ENCODE measurements at regions not wholly inside any gene's neighbourhood (a gene's known extent, or its start where the extent isn't known, plus 50 kb on each side); places are given as distances from the start of the nearest gene placed in this dataset.
A peak's percentile ranks its signal among the peaks of the same experiment; 100 is the strongest.
"Not testable (repeated sequence)": the region's sequence is repeated elsewhere in the genome, so short reads cannot be mapped to it uniquely, and the experiment has no call there.

DNA sequence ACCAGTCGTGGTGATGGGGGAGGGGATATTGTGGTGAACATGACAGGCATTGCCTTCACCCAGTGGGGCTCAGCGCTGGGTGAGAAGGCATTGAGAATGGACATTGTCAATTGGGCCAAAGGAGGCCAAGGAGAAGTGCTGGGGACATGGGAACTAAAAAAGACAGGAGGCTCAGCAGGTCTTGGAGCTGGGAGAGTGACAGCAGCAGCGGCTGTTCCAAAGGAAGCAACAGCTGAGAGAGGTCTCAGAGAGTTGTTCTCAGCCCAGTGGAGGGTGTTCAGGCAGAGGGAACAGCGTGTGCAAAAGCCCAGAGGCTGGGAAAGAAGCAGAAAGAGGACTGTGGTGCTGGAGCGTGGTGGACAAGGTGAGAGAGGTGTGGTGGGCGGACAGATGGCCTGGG is 56.6 kb upstream of the ASNS start:
- DNase-seq, result not testable (repeated sequence)

DNA sequence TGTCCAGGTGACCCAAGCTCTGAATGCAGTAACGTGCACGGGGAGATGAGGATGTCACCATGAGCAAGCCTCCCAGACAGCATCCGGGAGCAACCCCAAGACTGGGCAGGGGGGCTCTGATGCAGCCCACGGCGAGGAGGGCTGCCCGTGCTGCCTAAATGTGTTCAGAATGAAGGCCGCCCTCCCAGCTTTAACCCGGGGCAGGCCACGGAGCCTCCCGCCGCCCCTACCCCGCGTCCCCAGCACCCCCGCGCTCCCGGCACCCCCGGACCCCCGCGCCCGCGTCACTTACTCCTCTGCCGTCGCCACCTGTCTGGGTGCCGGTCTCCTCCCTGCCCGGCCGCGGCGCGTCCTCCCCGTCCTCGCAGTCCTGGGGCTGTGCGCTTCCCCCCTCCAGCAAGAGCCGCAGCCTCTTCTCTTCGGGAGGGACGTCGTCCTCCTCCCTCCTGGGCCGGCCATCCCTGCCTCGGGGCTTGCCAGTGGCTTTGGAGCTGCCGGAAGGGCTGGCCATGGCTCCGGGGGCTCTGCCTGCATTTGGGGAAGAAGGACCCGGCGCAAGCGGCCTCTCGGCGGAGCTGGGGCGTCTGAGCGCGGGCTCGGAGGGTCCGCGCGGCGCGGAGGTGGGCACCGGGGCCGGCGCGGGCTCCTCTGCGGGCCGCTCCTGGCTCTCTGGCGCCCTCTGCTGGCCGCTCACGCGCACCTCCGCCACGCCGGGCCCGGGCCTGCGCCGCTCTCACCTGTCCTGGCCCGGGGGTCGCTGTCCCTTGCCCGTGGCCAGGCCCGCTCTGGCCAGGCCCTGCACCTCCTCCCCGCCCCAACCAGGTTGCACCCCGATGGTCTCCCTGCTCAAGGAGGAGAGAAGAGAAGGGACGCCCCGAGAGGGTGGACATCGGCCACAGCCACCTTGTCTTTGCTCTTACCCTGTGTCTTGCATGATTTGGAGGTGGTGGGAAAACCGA is 55.9 kb upstream of the ASNS start:
- peak; percentile 19 to 77 (median 61) for DNase-seq

All from muscle of back (tissue), 3 donors.